Osteoblast (primary cell): ENCODE measurements at regions not wholly inside any gene's neighbourhood (a gene's known extent, or its start where the extent isn't known, plus 50 kb on each side); places are given as distances from the start of the nearest gene placed in this dataset.

ENCODE experiments used
- DNase-seq: peaks from one replicate; pipeline ENCODE4 v3.0.0; 2011; ENCODE audit warnings: low spot score, mixed read lengths; ENCODE audit not compliant: insufficient read length; ENCODE audit errors: missing footprints
- H2AFZ ChIP-seq: 2 replicates; pipeline ENCODE4 v1.6.0; 2011; ENCODE audit warnings: mild to moderate bottlenecking, low read length
- H3K27ac ChIP-seq: 2 replicates; pipeline ENCODE4 v1.5.1; 2011; ENCODE audit warnings: mild to moderate bottlenecking, low read depth, low read length, moderate library complexity
- H3K27me3 ChIP-seq: 2 replicates; pipeline ENCODE4 v1.6.0; 2012; ENCODE audit warnings: mild to moderate bottlenecking, control low read depth, inconsistent platforms, low read length, moderate library complexity; ENCODE audit not compliant: insufficient read depth
- H3K36me3 ChIP-seq: 2 replicates; pipeline ENCODE4 v1.5.1; 2011; ENCODE audit warnings: mild to moderate bottlenecking, low read length, control low read depth, moderate library complexity; ENCODE audit not compliant: insufficient read depth
- H3K4me1 ChIP-seq: 2 replicates; pipeline ENCODE4 v1.5.1; 2011; ENCODE audit warnings: mild to moderate bottlenecking, low read length, control low read depth, moderate library complexity; ENCODE audit not compliant: insufficient read depth
- H3K4me2 ChIP-seq: 2 replicates; pipeline ENCODE4 v1.6.0; 2011; ENCODE audit warnings: mild to moderate bottlenecking, low read length; ENCODE audit not compliant: insufficient read depth
- H3K4me3 ChIP-seq: fragments of 200-600 bp; sonication (generic); 3 replicates; pipeline ENCODE4 v1.5.1; 2012; ENCODE audit warnings: mild to moderate bottlenecking, low read length, inconsistent platforms; ENCODE audit not compliant: insufficient read depth
- H3K79me2 ChIP-seq: 2 replicates; pipeline ENCODE4 v1.6.0; 2012; ENCODE audit warnings: mild to moderate bottlenecking, low read length, control low read depth, inconsistent platforms; ENCODE audit not compliant: insufficient read depth
- H3K9me3 ChIP-seq: 2 replicates; pipeline ENCODE4 v1.5.1; 2011; ENCODE audit warnings: low read depth, low read length, control low read depth
- H4K20me1 ChIP-seq: 2 replicates; pipeline ENCODE4 v1.6.0; 2012; ENCODE audit warnings: mild to moderate bottlenecking, low read length, control low read depth; ENCODE audit not compliant: insufficient read depth
- CTCF ChIP-seq: IDR thresholded peaks from 2 replicates; pipeline ENCODE4 v1.5.1; 2011; ENCODE audit warnings: mild to moderate bottlenecking, low read depth, low read length, moderate library complexity; ENCODE audit errors: extremely low read depth

GRCh38 chr20:7523288-7523687 is 417.0 kb downstream of the HAO1 start:
- H3K4me2 ChIP-seq = no peak overlapping the region
- TF ChIP-seq CTCF = no peak

GRCh38 chr20:7540018-7540417 is 400.2 kb downstream of the HAO1 start:
- no peak overlapping the region for H3K27ac ChIP-seq
- H3K9me3 ChIP-seq = no peaks in the 10 kb centered on the region
- no peaks in the 10 kb centered on the region for H3K79me2 ChIP-seq
- DNase-seq = no peak
- no peaks in the 10 kb centered on the region for H3K27me3 ChIP-seq
- TF ChIP-seq CTCF = no peak
- H2AFZ ChIP-seq = no peak overlapping the region
- H3K4me2 ChIP-seq = no peak overlapping the region
- no peaks in the 10 kb centered on the region for H3K36me3 ChIP-seq
- no peak overlapping the region for H3K4me3 ChIP-seq
- H4K20me1 ChIP-seq = no peaks in the 10 kb centered on the region
- no peaks in the 10 kb centered on the region for H3K4me1 ChIP-seq

More at GRCh38 chr20:7523288-7523687, 417.0 kb downstream of the HAO1 start:
- Histone ChIP-seq H2AFZ (no peak overlapping the region), H3K36me3 (no peaks in the 10 kb centered on the region), H3K27ac (no peak overlapping the region), H3K79me2 (no peaks in the 10 kb centered on the region), H3K4me3 (no peak overlapping the region), H3K9me3 (peaks cover 3% of the 10 kb centered on the region), H4K20me1 (no peaks in the 10 kb centered on the region), H3K27me3 (no peaks in the 10 kb centered on the region), H3K4me1 (no peaks in the 10 kb centered on the region)
- no peak for DNase-seq

GRCh38 chr20:7540923-7541322 is 399.3 kb downstream of the HAO1 start:
- no peak for TF ChIP-seq CTCF
- H3K4me1 ChIP-seq = no peaks in the 10 kb centered on the region
- no peaks in the 10 kb centered on the region for H3K27me3 ChIP-seq
- no peaks in the 10 kb centered on the region for H3K9me3 ChIP-seq
- H3K36me3 ChIP-seq = no peaks in the 10 kb centered on the region
- no peak overlapping the region for H2AFZ ChIP-seq
- H3K4me3 ChIP-seq = no peak overlapping the region
- no peak overlapping the region for H3K4me2 ChIP-seq
- H3K27ac ChIP-seq = no peak overlapping the region
- no peaks in the 10 kb centered on the region for H3K79me2 ChIP-seq
- DNase-seq = no peak
- no peaks in the 10 kb centered on the region for H4K20me1 ChIP-seq

- Histone ChIP-seq H3K79me2 (no peaks in the 10 kb centered on the region), H3K4me2 (no peak overlapping the region), H3K27ac (no peak overlapping the region), H3K36me3 (no peaks in the 10 kb centered on the region), H2AFZ (no peak overlapping the region), H3K27me3 (no peaks in the 10 kb centered on the region), H3K9me3 (no peaks in the 10 kb centered on the region), H3K4me3 (no peak overlapping the region), H3K4me1 (no peaks in the 10 kb centered on the region), H4K20me1 (no peaks in the 10 kb centered on the region)
- TF ChIP-seq CTCF = no peak
- no peak for DNase-seq
Measured at GRCh38 chr20:7571101-7571500, 369.2 kb downstream of the HAO1 start.
